GM21381 (cell line): ENCODE measurements at regions not wholly inside any gene's neighbourhood (a gene's known extent, or its start where the extent isn't known, plus 50 kb on each side); places are given as distances from the start of the nearest gene placed in this dataset.
"Not testable (repeated sequence)": the region's sequence is repeated elsewhere in the genome, so short reads cannot be mapped to it uniquely, and the experiment has no call there.

Experiments used
- ATAC-seq: cut with Tn5 transposase; IDR thresholded peaks from one replicate; pipeline ENCODE4 v1.9.1; 2021; ENCODE audit warnings: mild to moderate bottlenecking, moderate library complexity; ENCODE audit not compliant: unreplicated experiment

DNA sequence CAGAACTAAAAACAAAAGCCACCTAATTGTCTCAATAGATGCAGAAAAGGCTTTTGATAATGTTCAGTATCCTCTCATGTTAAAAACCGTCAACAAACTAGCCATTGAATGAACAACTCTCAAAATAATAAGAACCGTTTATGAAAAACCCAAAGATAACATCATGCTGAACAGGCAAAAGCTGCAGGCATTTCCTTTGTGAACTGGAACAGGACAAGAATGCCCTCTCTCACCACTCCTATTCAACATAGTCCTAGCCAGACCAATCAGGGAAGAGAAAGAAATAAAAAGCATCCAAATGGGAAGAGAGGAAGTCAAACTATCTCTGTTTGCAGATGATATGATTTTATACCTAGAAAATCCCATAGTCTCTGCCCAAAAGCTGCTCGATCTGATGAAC, 179.6 kb upstream of the EDNRB start:
- no peak for ATAC-seq

DNA sequence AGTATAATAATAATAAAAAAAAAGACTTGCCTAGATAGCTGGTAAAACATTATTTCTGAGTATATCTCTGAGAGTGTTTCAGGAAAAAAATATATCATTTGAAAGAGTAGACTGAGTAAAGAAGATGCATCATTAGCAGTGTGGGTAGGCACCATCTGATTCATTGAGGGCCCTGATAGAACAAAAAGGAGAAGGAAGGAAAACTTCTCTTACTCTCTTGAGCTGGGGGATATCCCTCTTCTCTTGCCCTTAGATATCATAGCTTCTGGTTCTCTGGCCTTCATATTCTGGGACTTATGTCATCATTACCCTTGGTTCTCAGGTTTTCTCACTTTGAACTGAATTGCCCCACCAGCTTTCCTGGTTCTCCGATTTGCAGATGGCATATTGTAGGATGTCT, 177.6 kb upstream of the EDNRB start:
- ATAC-seq: no peak

DNA sequence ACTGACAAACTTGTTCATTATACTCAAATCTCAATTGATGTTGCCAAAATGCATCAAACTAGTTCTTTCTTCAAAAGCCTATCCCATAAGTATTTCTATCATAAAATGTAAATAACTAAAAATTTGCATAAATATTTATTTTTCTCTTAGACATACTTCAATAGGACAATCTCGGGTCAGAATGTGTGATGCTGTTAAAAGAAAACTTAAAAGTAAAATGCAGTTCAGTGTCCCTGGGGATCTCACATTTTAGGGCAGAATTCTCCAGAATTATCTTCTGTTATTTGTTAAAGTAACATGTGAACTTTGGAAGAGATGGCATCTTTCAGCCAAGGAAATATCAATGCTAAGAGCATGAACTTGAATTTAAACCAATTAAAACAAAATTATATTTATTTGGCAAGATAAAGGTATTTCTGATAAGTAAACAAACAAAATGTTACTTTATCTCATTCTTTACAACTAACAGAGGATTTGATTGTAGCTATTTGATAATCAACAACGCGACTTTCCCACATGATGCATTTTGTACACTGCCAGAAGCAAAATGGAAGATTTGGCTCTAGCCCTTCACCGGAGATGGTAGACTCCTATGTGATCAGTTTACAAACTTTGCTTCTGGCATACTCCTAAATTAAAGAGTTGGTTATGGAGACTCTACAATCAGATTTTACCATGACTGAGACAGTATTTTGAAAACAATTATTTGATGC, 169.5 kb upstream of the EDNRB start:
- ATAC-seq: no peak

GRCh38 chr13:78085434-78086225, 167.0 kb upstream of the EDNRB start:
- no peak for ATAC-seq

- no peak for ATAC-seq
Observed at GRCh38 chr13:78084401-78084800, 165.8 kb upstream of the EDNRB start.

- no peak for ATAC-seq
Observed at GRCh38 chr13:78078168-78078567, 159.5 kb upstream of the EDNRB start.

DNA sequence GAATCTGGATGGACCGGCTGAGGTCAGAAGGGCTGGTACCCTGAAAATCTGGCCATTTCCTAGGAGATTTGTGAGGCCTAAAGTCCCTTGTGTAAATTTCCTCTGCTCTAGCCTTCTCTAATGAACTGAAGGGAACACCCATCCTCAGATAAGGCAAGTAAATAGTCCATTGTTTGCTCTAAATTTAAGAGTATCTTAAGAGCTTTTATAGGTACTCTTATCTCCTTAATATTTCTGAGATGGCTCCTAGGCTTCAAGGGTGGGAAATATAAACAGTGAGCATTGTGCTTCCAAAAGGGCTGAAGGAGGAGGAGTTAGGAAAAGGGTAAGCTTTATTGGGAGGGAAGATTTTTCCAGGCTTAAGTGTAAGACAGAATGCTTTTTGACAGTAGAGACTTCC, 148.7 kb upstream of the EDNRB start:
- ATAC-seq: no peak

DNA sequence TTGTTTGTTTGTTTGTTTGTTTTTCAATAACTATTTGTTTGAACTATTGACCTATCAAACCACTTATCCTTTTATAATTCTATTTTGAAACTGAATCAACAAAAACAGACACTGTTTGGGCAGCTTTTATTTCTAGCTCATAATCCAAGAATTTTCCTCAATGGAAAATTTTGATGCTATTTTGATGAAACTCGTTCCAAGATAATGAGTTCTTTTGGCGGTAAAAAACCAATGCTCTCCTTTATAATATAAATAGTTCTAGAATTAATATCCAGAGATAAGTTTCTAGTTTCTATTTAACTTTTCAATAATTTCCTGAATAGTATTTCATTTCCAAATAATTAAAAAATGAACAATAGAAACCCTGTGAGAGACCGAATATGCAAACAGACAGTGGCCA, 146.5 kb upstream of the EDNRB start:
- no peak for ATAC-seq

- no peak for ATAC-seq
Observed at GRCh38 chr13:78061806-78062205, 143.2 kb upstream of the EDNRB start.

DNA sequence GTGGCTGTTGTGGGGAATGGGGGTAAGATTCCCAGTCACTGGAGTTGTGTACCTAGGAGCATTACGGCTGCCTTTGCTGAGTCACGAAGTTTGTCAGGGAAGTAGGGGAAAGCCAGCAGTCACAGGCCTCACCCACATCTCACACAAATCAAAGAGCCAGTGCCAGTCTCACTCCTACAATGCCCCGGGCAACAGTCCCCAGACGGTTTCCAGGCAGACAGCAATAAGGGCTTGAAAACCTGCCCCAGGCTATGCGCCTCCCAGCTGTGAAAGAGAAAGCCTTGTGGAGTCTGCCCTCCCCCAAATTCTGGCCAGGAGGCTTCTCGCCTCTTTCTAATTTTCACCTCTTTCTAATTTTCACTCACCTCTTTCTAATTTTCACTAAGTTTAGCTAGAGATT, 142.3 kb upstream of the EDNRB start:
- no peak for ATAC-seq

GRCh38 chr13:78056865-78057264, 138.2 kb upstream of the EDNRB start:
- not testable (repeated sequence) for ATAC-seq

DNA sequence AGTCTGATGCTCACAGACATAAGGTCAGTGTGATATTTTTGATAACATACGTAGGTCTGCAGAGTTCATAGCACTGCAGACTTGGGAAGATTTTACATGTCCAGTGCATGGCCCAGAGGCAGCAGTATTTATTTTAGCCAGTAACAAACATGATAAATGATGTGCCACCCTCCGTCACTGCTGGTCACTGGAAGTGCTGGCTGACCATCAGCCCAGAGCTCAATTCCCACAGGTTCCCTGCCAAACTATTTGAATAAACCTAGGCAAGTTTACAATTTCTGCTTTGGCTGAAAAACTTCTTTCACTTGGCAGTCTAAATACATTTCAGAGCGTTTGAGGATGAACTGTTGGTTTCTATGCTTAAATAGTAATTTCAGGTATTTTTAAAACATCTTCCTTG, 135.5 kb upstream of the EDNRB start:
- ATAC-seq: no peak

GRCh38 chr13:78047151-78047550, 128.5 kb upstream of the EDNRB start:
- ATAC-seq: no peak

- peak; percentile 79 for ATAC-seq
Observed at GRCh38 chr13:78046331-78046730, 127.7 kb upstream of the EDNRB start.

- peak; percentile 34 for ATAC-seq
Observed at GRCh38 chr13:78045916-78046315, 127.3 kb upstream of the EDNRB start.

DNA sequence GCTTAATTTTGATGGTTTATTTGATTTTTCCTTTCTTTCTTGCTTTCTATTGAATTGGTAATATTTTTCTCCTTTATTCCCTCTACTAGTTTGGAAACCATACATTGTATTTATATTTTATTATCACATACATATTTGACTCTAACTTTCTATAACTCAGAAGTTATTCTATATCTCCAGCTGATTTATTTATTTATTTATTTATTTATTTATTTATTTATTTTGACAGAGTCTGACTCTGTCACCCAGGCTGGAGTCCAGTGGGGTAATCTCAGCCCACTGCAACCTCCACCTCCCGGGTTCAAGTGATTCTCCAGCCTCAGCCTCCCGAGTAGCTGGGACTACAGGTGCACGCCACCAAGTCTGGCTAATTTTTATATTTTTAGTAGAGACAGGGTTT, 122.7 kb upstream of the EDNRB start:
- not testable (repeated sequence) for ATAC-seq

- ATAC-seq: no peak
Observed at GRCh38 chr13:78040205-78040830, 121.7 kb upstream of the EDNRB start.

GRCh38 chr13:78036841-78037240, 118.2 kb upstream of the EDNRB start:
- no peak for ATAC-seq

DNA sequence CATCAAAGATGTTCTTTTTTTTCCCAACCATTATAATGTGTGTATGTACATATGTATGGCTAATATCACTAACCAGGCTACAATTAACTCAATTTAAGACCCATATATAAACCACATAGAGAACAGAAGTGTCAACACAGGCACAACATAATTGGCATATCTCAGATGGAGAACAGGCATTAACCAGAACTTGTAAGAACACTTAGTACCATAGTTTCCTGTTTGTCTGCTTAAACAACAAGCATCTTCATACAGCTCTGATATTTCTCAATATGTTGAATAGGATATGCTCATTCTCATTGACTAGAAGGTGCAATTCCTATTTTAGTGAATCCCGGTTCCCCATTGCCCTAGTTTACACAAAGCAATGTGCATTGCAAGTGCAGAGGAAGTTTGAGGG, 116.9 kb upstream of the EDNRB start:
- ATAC-seq: no peak

DNA sequence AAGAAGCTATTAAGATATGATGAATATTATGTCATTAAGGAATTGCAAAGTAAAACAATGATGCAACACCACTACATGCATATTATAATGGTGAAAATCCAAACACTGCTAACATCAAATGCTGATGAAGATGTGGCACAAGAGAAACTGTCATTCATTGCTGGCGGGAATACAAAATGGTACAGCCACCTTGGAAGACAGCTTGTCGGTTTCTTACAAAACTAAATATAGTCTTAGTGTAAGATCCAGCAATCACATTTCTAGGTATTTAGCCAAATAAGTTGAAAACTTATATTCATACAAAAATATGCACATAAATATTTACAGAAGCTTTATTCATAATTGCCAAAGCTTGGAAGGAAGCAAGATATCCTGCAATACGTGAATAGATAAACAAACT, 114.9 kb upstream of the EDNRB start:
- ATAC-seq: no peak

- no peak for ATAC-seq
Observed at GRCh38 chr13:78032132-78032531, 113.5 kb upstream of the EDNRB start.

GRCh38 chr13:78030341-78030896, 111.8 kb upstream of the EDNRB start:
- no peak for ATAC-seq
